ENCODE measurements at regions not wholly inside any gene's neighbourhood (a gene's known extent, or its start where the extent isn't known, plus 50 kb on each side); places are given as distances from the start of the nearest gene placed in this dataset.

- TF ChIP-seq, protein P1, sequence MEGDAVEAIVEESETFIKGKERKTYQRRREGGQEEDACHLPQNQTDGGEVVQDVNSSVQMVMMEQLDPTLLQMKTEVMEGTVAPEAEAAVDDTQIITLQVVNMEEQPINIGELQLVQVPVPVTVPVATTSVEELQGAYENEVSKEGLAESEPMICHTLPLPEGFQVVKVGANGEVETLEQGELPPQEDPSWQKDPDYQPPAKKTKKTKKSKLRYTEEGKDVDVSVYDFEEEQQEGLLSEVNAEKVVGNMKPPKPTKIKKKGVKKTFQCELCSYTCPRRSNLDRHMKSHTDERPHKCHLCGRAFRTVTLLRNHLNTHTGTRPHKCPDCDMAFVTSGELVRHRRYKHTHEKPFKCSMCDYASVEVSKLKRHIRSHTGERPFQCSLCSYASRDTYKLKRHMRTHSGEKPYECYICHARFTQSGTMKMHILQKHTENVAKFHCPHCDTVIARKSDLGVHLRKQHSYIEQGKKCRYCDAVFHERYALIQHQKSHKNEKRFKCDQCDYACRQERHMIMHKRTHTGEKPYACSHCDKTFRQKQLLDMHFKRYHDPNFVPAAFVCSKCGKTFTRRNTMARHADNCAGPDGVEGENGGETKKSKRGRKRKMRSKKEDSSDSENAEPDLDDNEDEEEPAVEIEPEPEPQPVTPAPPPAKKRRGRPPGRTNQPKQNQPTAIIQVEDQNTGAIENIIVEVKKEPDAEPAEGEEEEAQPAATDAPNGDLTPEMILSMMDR (IDR thresholded peaks at IDR 0.05): no peak
- no peak for TF ChIP-seq POLR2A (IDR thresholded peaks at IDR 0.05)
Observed at GRCh38 chr2:234843411-234843810, 108.4 kb upstream of the SH3BP4 start.
